DMS153 treated with DMSO at 0.1 percent for 48 hours (cell line): ENCODE measurements at regions not wholly inside any gene's neighbourhood (a gene's known extent, or its start where the extent isn't known, plus 50 kb on each side); places are given as distances from the start of the nearest gene placed in this dataset.
"Not testable (repeated sequence)": the region's sequence is repeated elsewhere in the genome, so short reads cannot be mapped to it uniquely, and the experiment has no call there.

Experiments
- DNase-seq: peaks from one replicate; lab custom pipeline; 2025; ENCODE audit not compliant: unreplicated experiment; lab: John Stamatoyannopoulos, UW

DNA sequence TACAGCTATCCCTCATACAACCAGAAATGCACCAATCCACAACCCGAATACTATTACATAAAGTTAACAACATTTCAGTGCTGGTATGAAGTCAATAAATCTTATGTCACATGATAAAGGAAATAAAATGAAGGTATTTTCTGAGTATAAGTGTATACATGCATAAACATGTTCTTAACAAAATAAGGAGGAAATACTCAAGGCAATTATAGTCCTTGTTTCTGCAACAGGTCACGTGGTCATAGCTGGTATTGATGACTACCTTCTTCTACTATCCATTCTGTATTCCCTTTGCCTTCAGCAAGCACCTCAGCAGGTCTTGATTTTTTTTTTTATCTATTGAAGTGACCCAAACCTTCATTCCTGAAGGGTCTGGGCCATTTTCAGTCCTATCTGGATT, 675.6 kb downstream of the RPL10L start:
- DNase-seq: no peak

DNA sequence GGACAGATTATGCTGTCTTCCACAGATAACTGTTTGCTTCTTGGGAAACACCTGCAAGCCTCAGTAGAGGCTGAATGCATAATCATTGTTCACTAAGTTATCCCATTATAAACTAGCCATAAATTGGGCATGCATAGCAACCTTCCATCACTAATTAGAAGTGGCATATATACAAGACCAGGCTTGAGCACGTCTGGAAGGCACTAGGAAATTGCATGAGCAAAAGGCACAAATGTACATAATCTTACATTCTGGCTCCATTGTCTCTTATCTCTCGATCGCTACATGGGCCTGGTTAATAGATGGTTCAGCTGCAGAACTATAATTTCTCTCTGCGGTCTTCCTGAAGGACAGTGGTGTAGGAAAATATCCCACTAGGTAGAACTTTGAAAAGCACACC, 679.2 kb downstream of the RPL10L start:
- peak; percentile 57 for DNase-seq

- DNase-seq: peak; percentile 17
These were observed 681.0 kb downstream of the RPL10L start for GRCh38 chr14:45970621-45971020.

DNA sequence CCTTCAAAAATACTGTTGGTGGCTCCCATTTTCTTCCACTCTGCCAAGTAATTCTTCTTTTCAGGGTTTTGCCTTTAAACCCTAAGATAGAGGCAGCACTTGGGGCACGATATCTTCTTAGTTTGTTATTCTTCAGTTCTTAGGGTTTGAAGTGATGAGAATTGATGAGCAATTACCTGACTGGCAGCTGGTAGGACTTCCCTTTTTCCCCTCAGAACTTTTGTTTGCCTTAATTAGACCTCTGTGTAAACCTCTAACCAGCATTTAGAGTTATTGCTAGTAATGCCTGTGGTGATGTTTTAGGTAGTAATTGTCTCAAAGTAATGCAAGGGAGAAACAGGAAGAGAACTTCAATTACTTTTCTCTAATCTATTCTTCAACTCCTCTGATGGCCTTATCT, 683.5 kb downstream of the RPL10L start:
- no peak for DNase-seq

GRCh38 chr14:45949479-45949878, 696.5 kb upstream of the MIS18BP1 start:
- no peak for DNase-seq

GRCh38 chr14:45947830-45948229, 694.8 kb upstream of the MIS18BP1 start:
- DNase-seq: no peak

DNA sequence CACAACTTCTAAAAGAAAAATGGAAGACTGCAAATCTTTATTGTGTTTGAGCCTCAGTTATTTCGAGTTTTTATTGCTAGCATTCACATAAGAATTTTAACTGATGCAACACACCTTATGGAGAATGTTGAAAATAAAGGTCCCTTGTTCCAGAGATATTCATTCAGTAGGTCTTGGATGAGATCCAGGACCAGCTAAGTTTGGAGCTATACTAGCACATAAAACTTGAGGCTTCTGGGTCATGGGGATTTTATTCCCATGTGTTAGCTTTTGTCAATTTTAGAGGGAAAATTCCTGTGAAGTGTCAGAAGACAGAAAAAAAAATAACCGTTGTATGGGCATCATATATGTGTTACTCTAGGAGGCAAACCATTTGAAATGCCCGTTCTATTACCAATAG, 693.2 kb upstream of the MIS18BP1 start:
- no peak for DNase-seq

- no peak for DNase-seq
These were observed 687.3 kb upstream of the MIS18BP1 start for GRCh38 chr14:45940318-45940717.

GRCh38 chr14:45939572-45939971, 686.6 kb upstream of the MIS18BP1 start:
- no peak for DNase-seq

DNA sequence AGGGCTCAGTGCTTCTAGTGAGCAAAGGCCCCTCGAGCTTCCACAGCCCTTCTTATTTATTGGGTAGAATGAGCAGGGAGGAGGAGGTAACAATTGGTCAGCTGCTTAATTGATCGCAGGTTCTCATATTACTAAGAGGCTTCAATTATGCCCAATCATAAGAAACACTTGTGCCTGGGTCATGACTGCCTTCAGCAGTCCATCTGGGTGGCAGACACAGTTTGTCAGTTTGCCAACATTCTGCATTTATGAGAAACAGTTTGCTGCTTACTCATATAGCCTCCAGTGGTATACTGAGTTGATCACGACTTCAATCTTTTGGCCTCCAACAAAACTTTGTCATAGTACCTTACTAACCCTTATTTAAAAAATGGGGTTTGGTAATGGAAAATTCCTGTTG, 667.0 kb upstream of the MIS18BP1 start:
- not testable (repeated sequence) for DNase-seq

GRCh38 chr14:45916340-45916953, 663.4 kb upstream of the MIS18BP1 start:
- DNase-seq: no peak

GRCh38 chr14:45907782-45908181, 654.8 kb upstream of the MIS18BP1 start:
- DNase-seq: no peak

DNA sequence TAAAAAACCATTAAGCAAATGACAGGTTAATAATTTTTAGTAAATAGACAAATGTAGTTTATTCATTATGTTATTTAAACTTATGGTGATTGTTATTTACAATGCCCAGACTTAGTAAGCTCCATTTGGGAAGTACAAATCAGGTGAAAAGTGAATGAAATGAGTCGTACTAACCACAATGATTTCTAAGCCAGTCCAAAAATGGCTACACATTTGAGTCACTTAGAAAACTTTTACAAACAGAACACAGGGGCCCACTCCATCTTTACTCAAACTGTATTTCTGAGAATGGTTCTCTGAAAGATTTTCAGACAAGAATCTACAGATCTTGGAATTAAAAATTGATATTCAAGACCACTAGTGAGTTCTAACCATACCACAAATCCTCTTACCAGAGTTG, 653.3 kb upstream of the MIS18BP1 start:
- no peak for DNase-seq

GRCh38 chr14:45905672-45906071, 652.7 kb upstream of the MIS18BP1 start:
- no peak for DNase-seq

DNA sequence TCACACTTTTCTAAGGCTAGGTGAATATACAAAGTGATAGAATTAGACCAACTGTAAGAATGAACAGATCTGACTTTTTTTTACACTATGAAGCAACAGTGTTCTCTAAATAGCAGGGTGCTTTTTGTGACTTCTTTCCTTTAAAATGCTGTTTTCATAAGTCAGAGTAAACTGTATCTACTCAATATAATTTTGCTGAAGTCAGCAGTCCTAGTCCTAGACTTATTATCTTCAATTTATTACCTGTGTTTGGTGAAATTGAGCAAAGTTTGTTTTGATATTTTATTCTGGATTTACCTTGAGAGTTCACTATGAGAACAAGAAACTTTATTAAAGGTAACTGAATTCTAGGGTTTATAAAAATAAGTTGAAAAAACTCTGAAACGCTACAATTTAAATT, 651.3 kb upstream of the MIS18BP1 start:
- no peak for DNase-seq

- no peak for DNase-seq
These were observed 649.2 kb upstream of the MIS18BP1 start for GRCh38 chr14:45902241-45902640.

- no peak for DNase-seq
These were observed 644.4 kb upstream of the MIS18BP1 start for GRCh38 chr14:45897439-45897838.

DNA sequence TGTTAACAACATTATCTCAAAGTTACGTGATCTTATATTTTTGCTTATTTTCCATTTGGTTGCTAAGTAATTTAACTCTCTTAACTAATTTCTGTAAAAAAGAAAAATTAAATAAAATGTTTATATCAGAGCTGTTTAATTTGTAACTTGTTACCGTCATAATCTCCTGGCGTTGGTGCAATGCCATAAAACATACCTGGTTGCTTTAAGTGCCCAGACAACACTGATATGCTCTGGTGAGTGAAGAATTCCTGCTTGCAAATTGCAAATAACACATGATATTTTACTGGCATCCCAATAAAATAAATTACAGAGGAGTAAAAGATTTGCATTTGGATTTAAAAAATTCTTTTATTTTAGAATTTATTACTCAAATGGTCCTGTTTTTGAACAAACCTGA, 640.1 kb upstream of the MIS18BP1 start:
- no peak for DNase-seq

DNA sequence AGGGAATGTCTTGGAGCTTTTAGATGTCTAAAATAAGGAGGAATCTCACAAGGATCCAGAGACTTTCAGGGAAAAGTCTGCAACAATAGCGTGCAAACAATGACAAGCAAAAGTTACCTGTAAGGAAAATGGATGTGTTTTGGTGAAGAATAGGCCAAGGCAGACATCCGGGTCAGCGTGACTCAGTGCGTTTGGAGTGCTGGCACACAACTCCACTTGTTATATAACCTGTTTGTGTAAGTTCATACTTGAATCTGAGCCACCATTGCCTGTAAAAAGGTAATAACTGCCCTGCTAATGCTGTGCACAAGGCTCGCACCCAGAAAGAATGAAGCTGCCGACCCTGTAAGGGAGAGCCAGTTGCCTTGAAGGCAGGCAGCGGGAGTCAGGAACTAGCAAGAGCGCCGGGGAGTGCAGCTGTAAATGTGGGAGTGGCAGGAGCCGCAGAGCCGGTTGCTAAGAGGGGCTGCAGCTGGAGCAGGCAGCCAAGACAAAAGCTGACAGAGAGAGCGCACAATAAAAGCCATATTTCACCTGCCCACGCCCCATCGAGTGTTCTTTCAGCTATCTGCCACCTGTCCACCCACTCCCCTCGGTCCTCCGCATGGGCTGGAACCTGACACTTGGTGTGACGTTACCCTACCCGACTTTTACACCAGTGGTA, 638.5 kb upstream of the MIS18BP1 start:
- peak; percentile 92 for DNase-seq

- DNase-seq: not testable (repeated sequence)
These were observed 635.8 kb upstream of the MIS18BP1 start for GRCh38 chr14:45888766-45889285.

- DNase-seq: no peak
These were observed 625.0 kb upstream of the MIS18BP1 start for GRCh38 chr14:45877981-45878380.

DNA sequence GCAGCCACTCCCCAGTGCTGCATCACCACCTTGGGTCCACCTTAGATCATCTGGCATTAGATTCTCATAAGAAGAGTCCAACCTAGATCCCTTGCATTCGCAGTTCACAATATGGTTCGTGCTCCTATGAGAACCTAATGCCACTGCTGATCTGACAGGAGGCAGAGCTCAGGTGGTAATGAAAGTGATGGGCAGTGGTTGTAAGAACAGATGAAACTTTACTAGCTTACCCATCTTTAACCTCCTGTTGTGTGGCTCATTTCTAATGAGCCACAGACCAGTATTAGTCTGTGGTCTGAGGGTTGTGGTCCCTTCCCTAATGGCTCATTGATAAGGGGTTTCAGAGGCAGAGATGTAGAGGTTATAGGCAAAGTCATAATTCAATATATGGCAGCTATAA, 615.9 kb upstream of the MIS18BP1 start:
- no peak for DNase-seq

GRCh38 chr14:45868377-45868776, 615.4 kb upstream of the MIS18BP1 start:
- no peak for DNase-seq
